Loucy (cell line): ENCODE measurements at regions not wholly inside any gene's neighbourhood (a gene's known extent, or its start where the extent isn't known, plus 50 kb on each side); places are given as distances from the start of the nearest gene placed in this dataset.

Experiments used
- EZH2phosphoT487 ChIP-seq: fragments of 200-600 bp; IDR thresholded peaks from 2 replicates; pipeline ENCODE4 v1.6.1; 2018; ENCODE audit warnings: antibody characterized with exemption, mild to moderate bottlenecking, moderate library complexity, borderline replicate concordance
- TF ChIP-seq, protein P1 (sequence below): fragments of 200-600 bp; sonication (generic); conservative IDR thresholded peaks from 2 replicates; pipeline ENCODE4 v1.5.1; 2014; ENCODE audit warnings: mild to moderate bottlenecking, antibody characterized with exemption, low read length

DNA sequence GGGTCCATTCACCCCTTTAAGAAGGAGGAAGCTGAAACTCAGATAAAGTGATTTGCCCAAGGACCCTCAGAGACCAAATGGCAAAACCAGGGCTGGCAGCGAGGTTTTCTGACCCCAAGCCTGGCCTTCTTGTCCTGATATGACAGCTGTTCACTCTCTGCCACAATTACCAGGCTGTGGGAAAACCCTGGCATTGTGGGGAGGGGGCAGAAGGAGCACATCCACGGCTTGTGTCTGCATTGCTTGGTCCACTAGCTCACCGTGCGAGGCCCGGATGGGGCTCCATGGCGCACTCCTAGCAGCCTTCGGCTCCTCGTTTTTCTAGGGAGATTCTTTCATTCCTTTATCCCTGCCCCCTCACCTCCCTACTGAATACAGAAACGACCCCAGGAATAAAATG is 143.4 kb upstream of the SIX2 start:
- TF ChIP-seq, protein P1, sequence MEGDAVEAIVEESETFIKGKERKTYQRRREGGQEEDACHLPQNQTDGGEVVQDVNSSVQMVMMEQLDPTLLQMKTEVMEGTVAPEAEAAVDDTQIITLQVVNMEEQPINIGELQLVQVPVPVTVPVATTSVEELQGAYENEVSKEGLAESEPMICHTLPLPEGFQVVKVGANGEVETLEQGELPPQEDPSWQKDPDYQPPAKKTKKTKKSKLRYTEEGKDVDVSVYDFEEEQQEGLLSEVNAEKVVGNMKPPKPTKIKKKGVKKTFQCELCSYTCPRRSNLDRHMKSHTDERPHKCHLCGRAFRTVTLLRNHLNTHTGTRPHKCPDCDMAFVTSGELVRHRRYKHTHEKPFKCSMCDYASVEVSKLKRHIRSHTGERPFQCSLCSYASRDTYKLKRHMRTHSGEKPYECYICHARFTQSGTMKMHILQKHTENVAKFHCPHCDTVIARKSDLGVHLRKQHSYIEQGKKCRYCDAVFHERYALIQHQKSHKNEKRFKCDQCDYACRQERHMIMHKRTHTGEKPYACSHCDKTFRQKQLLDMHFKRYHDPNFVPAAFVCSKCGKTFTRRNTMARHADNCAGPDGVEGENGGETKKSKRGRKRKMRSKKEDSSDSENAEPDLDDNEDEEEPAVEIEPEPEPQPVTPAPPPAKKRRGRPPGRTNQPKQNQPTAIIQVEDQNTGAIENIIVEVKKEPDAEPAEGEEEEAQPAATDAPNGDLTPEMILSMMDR = no peak
- no peak for TF ChIP-seq EZH2phosphoT487
